Endodermal cell (in vitro differentiated cells): ENCODE measurements at regions not wholly inside any gene's neighbourhood (a gene's known extent, or its start where the extent isn't known, plus 50 kb on each side); places are given as distances from the start of the nearest gene placed in this dataset.
A peak's percentile ranks its signal among the peaks of the same experiment; 100 is the strongest.

Experiments used
- DNase-seq: peaks from one replicate; pipeline ENCODE4 v3.0.0-alpha.2; 2017
- H3K27ac ChIP-seq: 2 replicates; pipeline ENCODE4 v1.5.1; 2013; ENCODE audit warnings: mild to moderate bottlenecking, low read depth, low read length, moderate library complexity
- H3K27me3 ChIP-seq: 2 replicates; pipeline ENCODE4 v1.6.1; 2013; ENCODE audit warnings: mild to moderate bottlenecking, low read length, moderate library complexity; ENCODE audit not compliant: insufficient read depth, control insufficient read depth, poor library complexity, severe bottlenecking
- H3K36me3 ChIP-seq: 2 replicates; pipeline ENCODE4 v1.7.0; 2013; ENCODE audit warnings: mild to moderate bottlenecking, low read length, moderate library complexity; ENCODE audit not compliant: control insufficient read depth, insufficient read depth
- H3K4me1 ChIP-seq: one replicate; pipeline ENCODE4 v1.7.0; 2013; ENCODE audit warnings: low read length; ENCODE audit not compliant: control insufficient read depth, insufficient read depth
- H3K4me3 ChIP-seq: 2 replicates; pipeline ENCODE4 v1.5.1; 2013; ENCODE audit warnings: mild to moderate bottlenecking, low read length, moderate library complexity
- H3K9ac ChIP-seq: 2 replicates; pipeline ENCODE4 v1.6.1; 2013; ENCODE audit warnings: mild to moderate bottlenecking, low read length, moderate library complexity; ENCODE audit not compliant: poor library complexity, severe bottlenecking; ENCODE audit errors: extremely low read depth
- H3K9me3 ChIP-seq: 2 replicates; pipeline ENCODE4 v1.6.1; 2013; ENCODE audit warnings: mild to moderate bottlenecking, low read length, moderate library complexity; ENCODE audit not compliant: control insufficient read depth
- H3K27ac Mint-ChIP-seq: 2 replicates; pipeline ENCODE4 v1.8.0; 2020; ENCODE audit warnings: mixed read lengths
- H3K27me3 Mint-ChIP-seq: 2 replicates; pipeline ENCODE4 v1.8.0; 2021; ENCODE audit warnings: mild to moderate bottlenecking, mixed read lengths; ENCODE audit not compliant: insufficient read depth
- H3K36me3 Mint-ChIP-seq: 2 replicates; pipeline ENCODE4 v1.8.0; 2020; ENCODE audit warnings: low read depth, mixed read lengths
- H3K4me1 Mint-ChIP-seq: 2 replicates; pipeline ENCODE4 v1.8.0; 2020; ENCODE audit warnings: mixed read lengths
- H3K4me3 Mint-ChIP-seq: 2 replicates; pipeline ENCODE4 v1.8.0; 2020; ENCODE audit warnings: mild to moderate bottlenecking, moderate library complexity, mixed read lengths
- H3K9me3 Mint-ChIP-seq: 2 replicates; pipeline ENCODE4 v1.8.0; 2020; ENCODE audit warnings: mild to moderate bottlenecking, mixed read lengths
- CTCF ChIP-seq: fragments of 200-600 bp; sonication (generic); conservative IDR thresholded peaks from 2 replicates; pipeline ENCODE4 v1.5.0; 2021; ENCODE audit warnings: antibody characterized with exemption, mild to moderate bottlenecking
- WGBS, 2 experiments: methylation state at CpG; one replicate each; pipeline versions ENCODE4 v1.1.5 to v1.1.7; 2013; ENCODE audit warnings: missing lambda C conversion rate in 2 of 2, mixed read lengths in 1 of 2; ENCODE audit not compliant: insufficient coverage in 1 of 2, insufficient read length in 1 of 2; 5-methylcytosine and 5-hydroxymethylcytosine counted together

GRCh38 chr6:164101859-164102258 lies 687.3 kb downstream of the QKI start:
- peak overlapping the region; percentile 78 for H3K27ac ChIP-seq
- Mint-ChIP-seq H3K27me3 (peaks cover 3% of the 10 kb centered on the region), H3K27ac (no peak overlapping the region), H3K4me1 (peaks cover 38% of the 10 kb centered on the region), H3K36me3 (no peaks in the 10 kb centered on the region), H3K4me3 (no peak overlapping the region), H3K9me3 (no peaks in the 10 kb centered on the region)
- no peak for TF ChIP-seq CTCF
- no peak for DNase-seq
- H3K9me3 ChIP-seq, result no peaks in the 10 kb centered on the region
- H3K4me3 ChIP-seq, result no peak overlapping the region
- H3K4me1 ChIP-seq, result peaks cover 11% of the 10 kb centered on the region
- H3K36me3 ChIP-seq, result no peaks in the 10 kb centered on the region
- no peak overlapping the region for H3K9ac ChIP-seq
- 63 to 75% methylated on average over 1 to 2 of the region's 2 CpGs for WGBS, 2 experiments
- no peaks in the 10 kb centered on the region for H3K27me3 ChIP-seq

GRCh38 chr6:164099269-164099865 lies 684.8 kb downstream of the QKI start:
- H3K36me3 Mint-ChIP-seq, result no peaks in the 10 kb centered on the region
- H3K27ac ChIP-seq, result peak overlapping the region; percentile 86
- no peak overlapping the region for H3K4me3 Mint-ChIP-seq
- H3K4me1 Mint-ChIP-seq, result peaks cover 28% of the 10 kb centered on the region
- H3K4me1 ChIP-seq, result peaks cover 11% of the 10 kb centered on the region
- no peak overlapping the region for H3K27ac Mint-ChIP-seq
- no peaks in the 10 kb centered on the region for H3K36me3 ChIP-seq
- no peaks in the 10 kb centered on the region for H3K27me3 ChIP-seq
- 84 to 92% methylated on average over 13 to 22 of the region's 22 CpGs for WGBS, 2 experiments
- H3K27me3 Mint-ChIP-seq, result peaks cover 3% of the 10 kb centered on the region
- no peak for DNase-seq
- H3K9me3 Mint-ChIP-seq, result no peaks in the 10 kb centered on the region
- no peak overlapping the region for H3K4me3 ChIP-seq
- no peaks in the 10 kb centered on the region for H3K9me3 ChIP-seq
- TF ChIP-seq CTCF, result no peak
- H3K9ac ChIP-seq, result no peak overlapping the region

- no peaks in the 10 kb centered on the region for H3K27me3 ChIP-seq
- WGBS, 2 experiments, result 73 to 82% methylated on average over 6 to 9 of the region's 9 CpGs
- Mint-ChIP-seq H3K36me3 (no peaks in the 10 kb centered on the region), H3K4me1 (peaks cover 28% of the 10 kb centered on the region), H3K9me3 (no peaks in the 10 kb centered on the region), H3K27me3 (no peaks in the 10 kb centered on the region), H3K4me3 (no peak overlapping the region), H3K27ac (no peak overlapping the region)
- no peaks in the 10 kb centered on the region for H3K36me3 ChIP-seq
- peak; percentile 59 for DNase-seq
- no peak overlapping the region for H3K9ac ChIP-seq
- no peak for TF ChIP-seq CTCF
- H3K27ac ChIP-seq, result peak overlapping the region; percentile 86
- no peaks in the 10 kb centered on the region for H3K9me3 ChIP-seq
- peaks cover 11% of the 10 kb centered on the region for H3K4me1 ChIP-seq
- no peak overlapping the region for H3K4me3 ChIP-seq
These were observed 684.3 kb downstream of the QKI start for GRCh38 chr6:164098857-164099267.
